Glomerular visceral epithelial cell (primary cell): ENCODE measurements at regions not wholly inside any gene's neighbourhood (a gene's known extent, or its start where the extent isn't known, plus 50 kb on each side); places are given as distances from the start of the nearest gene placed in this dataset.
A peak's percentile ranks its signal among the peaks of the same experiment; 100 is the strongest.

ENCODE experiments used
- DNase-seq: peaks from one replicate; pipeline ENCODE4 v3.0.0-alpha.2; 2016; ENCODE audit errors: extremely low spot score

DNA sequence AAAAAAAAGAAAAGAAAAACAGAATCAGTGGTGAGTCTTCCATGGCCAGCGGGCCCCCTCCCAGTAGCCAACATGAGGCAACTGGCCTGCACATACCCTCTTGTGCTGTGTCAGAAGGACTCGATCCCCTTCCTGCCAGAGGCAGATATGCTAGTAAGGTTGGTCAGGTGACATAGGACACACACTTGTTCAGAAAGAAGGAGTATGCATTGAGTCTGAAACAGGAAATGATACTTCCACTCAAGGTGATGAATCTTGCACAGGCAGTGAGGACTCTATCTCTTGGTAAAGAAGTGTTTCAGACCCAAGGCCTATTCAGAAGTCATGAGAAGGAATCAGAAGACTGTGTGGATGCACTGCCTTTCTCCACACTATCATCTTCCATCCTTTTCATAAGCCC, 269.7 kb upstream of the FAR2 start:
- no peak for DNase-seq

DNA sequence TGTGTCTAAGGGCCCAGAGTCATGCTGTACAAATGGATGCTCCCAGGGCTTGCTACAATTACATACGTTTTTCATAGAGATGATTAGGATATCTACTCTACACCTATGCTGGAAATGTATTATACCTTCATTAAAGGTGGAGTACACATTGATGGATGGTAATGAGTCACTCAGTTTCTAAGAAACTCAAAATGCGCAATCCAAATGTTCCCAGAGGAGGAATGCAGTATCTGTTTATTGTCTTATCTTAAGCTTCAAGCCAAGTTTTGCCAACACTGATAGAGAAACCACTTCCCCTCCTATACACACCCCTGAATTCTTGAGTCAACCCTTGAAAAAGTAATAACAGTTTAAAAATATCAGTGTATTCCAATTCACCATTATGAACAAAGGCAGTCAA, 266.6 kb upstream of the FAR2 start:
- DNase-seq, result no peak

DNA sequence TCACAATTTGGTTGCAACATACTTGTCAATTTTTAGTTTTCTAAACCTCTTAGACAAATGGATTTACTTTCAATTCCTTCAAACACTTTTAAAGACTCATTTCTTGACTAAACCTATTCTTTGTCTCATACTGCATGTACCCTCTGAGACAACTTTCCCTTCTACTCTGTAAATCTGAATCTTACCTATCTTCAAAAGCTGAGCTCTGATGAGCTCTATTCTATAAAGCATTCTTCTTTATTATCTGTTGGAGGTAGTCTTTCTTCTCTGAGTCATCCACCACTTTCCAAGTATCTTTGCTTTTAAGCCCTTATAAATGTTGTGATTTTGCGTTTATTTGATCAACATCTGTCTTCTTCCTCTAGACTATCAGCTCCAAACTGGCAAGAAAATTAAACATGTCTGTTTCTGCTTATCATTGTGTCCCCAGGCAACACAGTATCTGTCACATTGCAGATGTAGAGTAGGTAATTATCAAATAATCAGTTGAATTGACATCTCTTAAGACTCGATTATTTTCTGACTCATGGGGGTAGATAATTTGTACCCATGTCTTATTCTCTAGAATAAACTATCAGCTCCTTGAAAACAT, 265.6 kb upstream of the FAR2 start:
- DNase-seq, result no peak

DNA sequence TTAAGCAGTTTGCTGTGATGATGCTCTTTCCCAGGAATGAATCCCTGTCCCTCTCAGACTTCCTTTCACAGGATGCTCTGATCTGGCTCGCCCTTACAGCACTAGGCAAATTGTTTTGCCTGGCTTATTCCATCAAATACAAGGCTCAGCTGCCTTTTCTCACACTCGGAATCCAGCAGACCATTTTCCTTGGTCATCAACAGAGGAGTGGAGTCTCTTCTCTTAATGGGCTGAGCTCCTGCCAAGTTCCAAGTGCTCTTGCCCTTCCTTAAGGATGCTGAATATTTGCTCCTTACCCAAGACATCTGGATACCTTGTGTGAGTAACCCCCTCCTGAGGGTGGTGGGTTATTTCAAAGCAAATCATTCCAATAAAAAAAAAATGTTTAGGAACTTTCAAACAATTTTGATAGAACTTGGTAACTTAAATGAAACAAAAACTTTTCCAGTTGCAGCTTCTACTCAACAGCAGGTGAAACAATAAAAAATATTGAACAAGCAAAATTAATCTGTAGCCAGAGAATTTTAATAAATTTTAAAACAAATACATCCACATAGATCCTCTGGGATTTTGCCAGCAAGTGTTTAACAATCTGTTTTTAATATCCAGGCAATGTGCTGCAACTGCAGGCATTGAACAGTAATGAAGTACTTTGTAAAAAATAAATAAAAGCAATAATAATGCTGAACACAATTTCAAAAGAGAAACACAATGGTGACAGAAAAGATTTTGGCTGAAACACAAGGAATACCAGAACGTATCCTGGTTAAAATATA, 264.0 kb upstream of the FAR2 start:
- no peak for DNase-seq

GRCh38 chr12:28885928-28886327, 263.1 kb upstream of the FAR2 start:
- no peak for DNase-seq

DNA sequence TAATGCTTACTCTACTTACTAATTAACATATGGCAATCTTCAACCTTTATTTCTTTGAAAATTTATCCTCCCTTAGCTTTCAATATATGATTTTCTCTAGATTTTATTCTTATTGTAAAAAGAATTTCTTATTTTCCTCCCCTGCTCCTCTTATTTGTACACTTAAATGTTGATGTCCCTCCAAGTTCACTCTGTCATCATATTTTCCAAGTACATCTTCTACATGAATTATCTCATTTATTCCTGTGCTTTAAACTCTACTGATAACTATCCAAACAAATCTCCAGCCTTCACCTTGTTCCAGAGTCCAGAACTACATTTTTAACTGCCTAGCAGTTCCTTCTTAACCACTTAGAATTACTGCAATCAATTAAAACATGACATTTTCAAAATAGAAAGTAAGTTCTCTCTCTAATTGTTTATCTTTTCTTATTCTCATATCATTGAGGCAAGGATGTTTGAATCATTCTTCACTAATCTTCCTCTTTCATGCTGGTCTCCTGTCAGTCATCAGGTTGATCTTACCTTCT, 261.6 kb upstream of the FAR2 start:
- no peak for DNase-seq

- DNase-seq, result no peak
Measured at GRCh38 chr12:28890664-28891063, 258.4 kb upstream of the FAR2 start.

DNA sequence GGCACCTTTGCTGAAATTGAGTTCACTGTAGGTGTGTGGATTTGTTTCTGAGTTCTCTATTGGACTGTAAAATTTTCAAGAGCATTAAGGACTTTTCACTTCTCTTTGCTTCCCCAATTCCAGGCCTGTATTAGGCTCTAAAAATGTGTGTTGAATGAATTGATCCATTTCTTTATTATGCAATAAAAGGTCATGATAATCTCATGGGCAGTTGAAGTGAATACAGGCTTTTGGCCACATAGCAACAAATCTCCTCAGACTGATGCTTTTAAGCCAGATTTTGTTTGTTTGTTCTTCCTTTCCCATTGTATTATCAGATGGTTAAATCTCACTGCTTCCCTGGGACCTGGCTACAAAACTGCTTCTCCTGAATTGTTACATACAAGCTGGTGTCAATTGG, 258.0 kb upstream of the FAR2 start:
- no peak for DNase-seq

DNA sequence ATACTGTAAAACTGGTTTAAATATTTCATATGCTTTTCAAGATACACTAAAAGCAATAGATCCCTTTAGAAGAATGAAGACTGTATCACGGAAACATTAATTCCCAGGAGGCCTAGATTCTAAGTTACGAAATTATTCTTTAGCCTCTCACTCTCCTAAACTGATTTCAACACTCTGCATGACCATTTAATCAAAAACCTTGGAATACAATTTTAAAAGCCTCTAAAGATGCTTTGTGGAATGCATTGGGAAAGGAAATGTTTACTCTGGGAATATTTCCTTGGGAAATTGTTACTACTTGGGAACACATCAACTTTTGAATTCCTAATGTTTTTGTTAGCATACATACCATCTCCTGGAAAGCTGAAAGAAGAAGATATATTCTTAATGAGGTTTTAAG, 255.7 kb upstream of the FAR2 start:
- no peak for DNase-seq

- DNase-seq, result no peak
Measured at GRCh38 chr12:28893856-28894255, 255.2 kb upstream of the FAR2 start.

- DNase-seq, result no peak
Measured at GRCh38 chr12:28896421-28896820, 252.7 kb upstream of the FAR2 start.

DNA sequence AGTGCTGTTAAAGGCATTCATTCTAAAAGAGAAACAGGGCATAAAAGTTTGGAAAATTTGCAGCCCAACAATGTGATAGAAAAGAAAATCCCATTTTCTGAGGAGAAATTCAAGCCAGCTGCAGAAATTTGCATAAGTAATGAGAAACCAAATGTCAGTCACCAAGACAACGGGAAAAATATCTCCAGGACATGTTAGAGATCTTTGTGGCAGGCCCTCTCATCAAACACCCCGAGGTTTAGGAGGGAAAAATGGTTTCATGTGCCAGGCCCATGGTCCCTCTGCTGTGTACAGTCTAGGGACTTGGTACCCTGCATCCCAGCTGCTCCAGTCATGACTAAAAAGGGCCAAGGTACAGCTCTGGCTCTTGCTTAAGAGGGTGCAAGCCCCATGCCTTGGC, 251.0 kb upstream of the FAR2 start:
- DNase-seq, result no peak

DNA sequence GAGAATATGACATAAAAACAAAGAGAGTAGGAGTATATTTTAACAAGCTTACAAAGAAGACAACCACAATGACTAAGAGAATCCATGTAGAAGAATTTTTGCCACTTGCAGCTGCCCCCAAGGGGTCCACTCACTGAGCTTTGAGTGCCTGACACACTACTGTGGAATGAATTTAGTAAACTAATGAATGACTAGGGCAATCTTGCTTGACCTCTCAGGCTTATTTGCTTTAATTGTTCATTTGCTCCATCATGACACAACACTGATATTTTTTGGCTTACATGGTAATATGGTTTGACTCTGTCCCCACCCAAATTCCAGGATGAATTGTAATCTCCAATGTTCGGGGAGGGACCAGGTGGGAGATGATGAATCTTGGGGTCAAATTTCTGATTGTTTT, 249.1 kb upstream of the FAR2 start:
- peak; percentile 89 for DNase-seq

DNA sequence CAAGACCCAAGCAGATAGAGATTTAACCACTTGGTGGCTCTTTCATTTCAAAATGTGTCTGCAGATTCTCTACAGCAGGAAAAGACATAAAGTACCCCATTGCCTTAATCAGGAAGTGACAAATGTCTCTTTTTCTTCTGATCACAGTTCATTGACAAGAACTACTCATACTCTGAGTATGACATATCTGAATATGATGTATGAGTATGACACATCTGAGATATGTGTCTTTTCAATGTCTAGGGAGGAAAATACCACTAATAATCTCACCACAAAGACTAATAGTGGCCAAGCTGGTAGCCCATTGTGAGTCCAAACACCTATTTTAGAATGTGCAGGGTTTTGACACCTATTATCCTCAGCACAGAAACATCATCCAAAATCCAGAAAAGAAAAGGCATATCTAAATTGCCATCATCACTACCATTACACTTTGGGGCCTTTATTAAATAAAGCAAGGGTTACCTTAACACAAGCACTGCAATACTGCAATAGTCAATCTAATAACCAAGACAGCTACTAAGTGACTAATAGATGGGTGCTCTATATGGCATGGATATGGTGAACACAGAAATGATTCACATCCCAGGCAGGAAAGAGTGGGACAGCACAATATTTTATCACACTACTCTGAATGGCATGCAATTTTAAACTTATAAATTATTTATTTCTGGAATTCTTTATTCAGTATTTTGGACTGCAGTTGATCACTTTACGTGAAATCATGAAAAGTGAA, 243.7 kb upstream of the FAR2 start:
- no peak for DNase-seq

GRCh38 chr12:28908646-28909045, 240.4 kb upstream of the FAR2 start:
- no peak for DNase-seq

DNA sequence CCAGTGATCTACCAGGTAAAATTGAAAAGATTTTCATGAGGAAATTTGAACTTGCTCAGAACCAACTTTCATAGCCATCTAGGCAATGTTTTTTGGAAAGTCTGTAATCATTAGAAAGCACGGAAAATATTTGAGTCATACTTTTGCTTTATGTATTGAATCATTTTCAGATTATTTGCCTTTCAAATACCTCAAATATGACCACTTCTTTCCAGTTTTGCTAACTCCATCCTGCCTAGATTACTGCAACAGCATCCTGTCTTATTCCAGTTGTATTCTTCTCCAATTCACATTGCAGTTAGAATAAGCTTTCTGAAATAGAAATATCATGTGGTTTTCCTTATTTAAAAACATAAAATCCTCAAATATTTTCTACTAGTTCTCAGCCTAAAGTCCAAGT, 239.8 kb upstream of the FAR2 start:
- DNase-seq, result no peak

DNA sequence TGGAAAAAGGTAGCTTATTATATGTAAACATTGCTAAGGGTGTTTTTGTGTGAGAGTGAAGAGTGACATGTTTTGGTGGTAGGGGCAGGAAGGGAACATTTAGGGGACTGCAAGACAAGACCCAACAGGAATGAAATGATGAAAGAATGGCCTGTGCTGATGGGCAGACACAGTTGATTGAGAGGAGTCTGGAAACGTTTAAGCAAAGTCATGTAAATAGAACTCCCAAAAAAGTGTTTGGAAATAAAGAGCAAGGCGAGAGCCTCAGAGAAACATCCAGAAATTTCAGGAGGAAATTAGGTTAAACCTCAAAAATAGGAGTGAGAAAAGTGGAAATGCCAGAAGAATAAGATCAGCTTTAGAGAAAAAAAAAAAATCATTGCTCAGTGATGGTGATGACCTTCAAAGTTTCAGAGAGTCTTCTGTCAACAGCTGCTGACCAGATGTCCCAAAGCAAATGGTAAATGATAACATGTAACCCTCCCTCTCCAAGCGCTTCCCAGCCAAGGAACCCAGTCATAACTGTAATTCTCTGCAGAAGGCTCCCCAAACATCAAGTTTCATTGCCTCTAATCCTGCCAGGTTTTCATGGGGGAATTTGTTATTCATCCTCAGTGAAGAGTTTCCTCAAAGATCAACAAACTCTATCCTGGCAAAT, 223.2 kb upstream of the FAR2 start:
- no peak for DNase-seq

- no peak for DNase-seq
Measured at GRCh38 chr12:28930704-28931103, 218.4 kb upstream of the FAR2 start.

DNA sequence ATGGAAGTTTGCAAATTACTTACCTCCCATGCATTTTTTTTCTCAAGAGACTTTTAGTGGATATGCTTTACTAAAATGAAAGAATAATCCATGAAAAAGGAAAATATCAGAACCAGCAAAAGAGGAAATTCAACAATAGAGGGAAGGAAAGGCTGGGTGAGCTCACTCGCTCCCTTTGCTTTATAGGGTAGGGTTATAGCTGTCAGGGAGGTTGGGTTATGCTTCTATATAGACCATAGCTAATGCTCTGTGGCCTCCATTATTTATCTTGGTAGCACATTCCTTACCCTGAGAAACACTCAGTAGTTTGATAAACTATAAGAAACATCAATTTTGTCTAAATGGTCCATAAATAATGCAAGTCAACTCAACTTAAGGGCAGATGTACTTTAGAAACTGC, 215.9 kb upstream of the FAR2 start:
- no peak for DNase-seq

- DNase-seq, result no peak
Measured at GRCh38 chr12:28933864-28934527, 215.1 kb upstream of the FAR2 start.

DNA sequence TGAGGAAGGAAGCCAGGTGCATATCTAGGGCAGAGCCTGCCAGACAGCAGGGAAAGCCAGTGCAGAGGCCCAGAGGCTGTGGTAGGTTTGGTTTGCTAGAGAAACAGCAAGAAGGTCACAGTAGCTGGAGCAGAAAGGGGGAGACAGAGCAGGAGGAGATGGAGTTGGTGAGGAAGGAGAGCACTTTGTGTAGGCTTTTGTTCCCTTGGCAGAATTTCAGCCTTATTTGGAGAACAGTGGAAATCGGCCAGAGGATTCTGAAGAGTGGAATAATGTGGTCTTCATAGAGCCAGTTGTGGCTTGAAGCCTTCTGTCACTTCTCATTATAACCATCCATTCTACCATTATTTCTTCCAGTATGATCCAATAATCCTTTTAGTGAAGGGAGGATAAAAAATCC, 212.9 kb upstream of the FAR2 start:
- DNase-seq, result no peak

DNA sequence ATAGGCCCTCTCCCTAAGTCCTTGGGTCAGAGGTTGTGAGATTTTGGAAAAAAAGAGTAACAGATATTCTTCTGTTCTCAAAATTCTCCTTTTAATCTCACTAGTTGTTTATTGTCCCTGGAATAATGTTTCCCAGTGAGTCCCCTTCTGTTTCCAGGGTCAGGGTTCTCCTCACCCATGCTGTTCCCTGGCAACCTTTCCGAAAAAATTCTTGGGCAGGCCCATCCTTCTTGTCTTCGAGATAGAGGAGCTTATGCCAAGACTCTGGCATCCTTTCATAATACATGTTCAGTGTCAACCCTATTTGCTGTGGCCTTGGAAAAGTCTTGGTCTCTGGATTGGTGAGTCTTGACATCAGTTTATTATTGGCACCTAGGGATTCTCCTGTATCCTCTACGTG, 212.4 kb upstream of the FAR2 start:
- DNase-seq, result no peak
